H1 (cell line): ENCODE measurements at regions not wholly inside any gene's neighbourhood (a gene's known extent, or its start where the extent isn't known, plus 50 kb on each side); places are given as distances from the start of the nearest gene placed in this dataset.
"Not testable (repeated sequence)": the region's sequence is repeated elsewhere in the genome, so short reads cannot be mapped to it uniquely, and the experiment has no call there.

Experiments
- CTCF ChIA-PET: fragments of 300-600 bp; sonication (Branson Sonifier 250); formaldehyde crosslinking; loops from one replicate; lab custom pipeline; 2021; ENCODE audit not compliant: partially characterized antibody; lab: Charles Lee
- POLR2A ChIA-PET: fragments of 300-600 bp; sonication (Branson Sonifier 250); formaldehyde crosslinking; loops from one replicate; lab custom pipeline; 2021; ENCODE audit warnings: inconsistent platforms; ENCODE audit not compliant: partially characterized antibody; lab: Charles Lee
- DNase-seq, 2 experiments: peaks; one replicate each; pipeline versions ENCODE4 v3.0.0 to v3.0.0-alpha.2; 2010 to 2022; ENCODE audit warnings: low spot score in 2 of 2, low read depth in 1 of 2, mixed read lengths in 1 of 2
- FAIRE-seq: peaks from 2 replicates; lab custom pipeline; 2011; peaks lifted over from hg19 to GRCh38; lab: Jason Lieb, UNC
- H2AFZ ChIP-seq: 2 replicates; pipeline ENCODE4 v1.8.1; 2012; ENCODE audit warnings: low read length, inconsistent platforms
- H2AK5ac ChIP-seq: 2 replicates; pipeline ENCODE4 v1.6.1; 2013; ENCODE audit warnings: low read depth, low read length
- H2BK120ac ChIP-seq: replicated peaks from 2 replicates; pipeline ENCODE3; 2013; ENCODE audit warnings: low read depth, low read length, inconsistent platforms
- H2BK12ac ChIP-seq: 2 replicates; pipeline ENCODE4 v1.6.1; 2013; ENCODE audit warnings: low read depth, low read length
- H2BK15ac ChIP-seq: 2 replicates; pipeline ENCODE4 v1.6.1; 2013; ENCODE audit warnings: low read length
- H2BK20ac ChIP-seq: 2 replicates; pipeline ENCODE4 v1.6.1; 2013; ENCODE audit warnings: low read length
- H2BK5ac ChIP-seq: 2 replicates; pipeline ENCODE4 v1.6.1; 2013; ENCODE audit warnings: low read depth, low read length
- H3K14ac ChIP-seq: 2 replicates; pipeline ENCODE4 v1.6.1; 2013; ENCODE audit warnings: inconsistent platforms; ENCODE audit not compliant: insufficient read length
- H3K18ac ChIP-seq: 2 replicates; pipeline ENCODE4 v1.6.1; 2013; ENCODE audit warnings: low read length; ENCODE audit errors: extremely low read depth
- H3K23ac ChIP-seq: 2 replicates; pipeline ENCODE4 v1.6.1; 2013; ENCODE audit warnings: inconsistent platforms; ENCODE audit not compliant: insufficient read length
- H3K23me2 ChIP-seq: 2 replicates; pipeline ENCODE4 v1.6.1; 2013; ENCODE audit warnings: low read depth, low read length
- H3K27ac ChIP-seq: 2 replicates; pipeline ENCODE4 v1.6.1; 2011; ENCODE audit warnings: low read depth, low read length, inconsistent platforms
- H3K27me3 ChIP-seq, 4 experiments: replicated peaks in 1 of 4; 1 replicate in 1 of 4; 2 replicates in 3 of 4; pipeline versions ENCODE4 v1.6.1 to v1.8.1; 2011 to 2013; ENCODE audit warnings: low read length in 3 of 4, mild to moderate bottlenecking in 3 of 4, inconsistent platforms in 2 of 4, mixed read lengths in 2 of 4, moderate library complexity in 1 of 4; ENCODE audit not compliant: control insufficient read depth in 3 of 4, insufficient read depth in 3 of 4; ENCODE audit errors: extremely low read depth in 1 of 4
- H3K36me3 ChIP-seq, 4 experiments: 2 replicates each; pipeline versions ENCODE4 v1.6.1 to v1.8.1; 2011 to 2013; ENCODE audit warnings: mild to moderate bottlenecking in 4 of 4, low read length in 3 of 4, moderate library complexity in 2 of 4, control low read depth in 1 of 4, inconsistent platforms in 1 of 4; ENCODE audit not compliant: insufficient read depth in 4 of 4, control insufficient read depth in 2 of 4
- H3K4ac ChIP-seq: replicated peaks from 2 replicates; pipeline ENCODE3; 2013; ENCODE audit warnings: low read length, low read depth, mixed read lengths, inconsistent platforms; ENCODE audit not compliant: insufficient read length
- H3K4me1 ChIP-seq, 4 experiments: replicated peaks in 1 of 4; 1 replicate in 1 of 4; 2 replicates in 3 of 4; pipeline versions ENCODE4 v1.6.1 to v1.8.1; 2011 to 2013; ENCODE audit warnings: low read length in 3 of 4, inconsistent platforms in 2 of 4, mixed read lengths in 1 of 4; ENCODE audit not compliant: insufficient read depth in 4 of 4, control insufficient read depth in 3 of 4
- H3K4me2 ChIP-seq, 2 experiments: 2 replicates each; pipeline versions ENCODE4 v1.6.1 to v1.8.1; 2011 to 2013; ENCODE audit warnings: low read depth in 2 of 2, low read length in 2 of 2, control low read depth in 1 of 2, inconsistent platforms in 1 of 2, mild to moderate bottlenecking in 1 of 2; ENCODE audit not compliant: insufficient read depth in 1 of 2
- H3K4me3 ChIP-seq, 4 experiments: fragments of 200-600, 300-600 bp in 1 of 4; sonication (generic), shearing (Covaris generic), sonication (Bioruptor Twin) in 1 of 4; 2 replicates each; pipeline versions ENCODE4 v1.5.1 to v1.8.1; 2011 to 2016; ENCODE audit warnings: low read length in 4 of 4, low read depth in 3 of 4, control low read depth in 2 of 4, inconsistent platforms in 2 of 4, mild to moderate bottlenecking in 2 of 4, mixed read lengths in 1 of 4, moderate library complexity in 1 of 4; ENCODE audit not compliant: insufficient read depth in 2 of 4; ENCODE audit errors: extremely low read depth in 1 of 4
- H3K56ac ChIP-seq: replicated peaks from 2 replicates; pipeline ENCODE3; 2013; ENCODE audit warnings: low read depth, mild to moderate bottlenecking, mixed read lengths, low read length, inconsistent platforms; ENCODE audit not compliant: insufficient read length
- H3K79me1 ChIP-seq: 2 replicates; pipeline ENCODE4 v1.6.1; 2013; ENCODE audit warnings: low read depth, low read length, control low read depth
- H3K79me2 ChIP-seq, 2 experiments: 2 replicates each; pipeline versions ENCODE4 v1.6.1 to v1.8.1; 2012 to 2013; ENCODE audit warnings: low read length in 2 of 2, mild to moderate bottlenecking in 2 of 2, inconsistent platforms in 1 of 2; ENCODE audit not compliant: insufficient read depth in 2 of 2, control insufficient read depth in 1 of 2
- H3K9ac ChIP-seq, 4 experiments: replicated peaks in 1 of 4; 1 replicate in 1 of 4; 2 replicates in 3 of 4; pipeline versions ENCODE4 v1.6.1 to v1.8.1; 2011 to 2013; ENCODE audit warnings: low read depth in 3 of 4, low read length in 3 of 4, control low read depth in 2 of 4, mild to moderate bottlenecking in 2 of 4, moderate library complexity in 2 of 4, inconsistent platforms in 1 of 4; ENCODE audit errors: extremely low read depth in 1 of 4
- H3K9me3 ChIP-seq, 2 experiments: 2 replicates each; pipeline versions ENCODE4 v1.6.1 to v1.8.1; 2012 to 2013; ENCODE audit warnings: mild to moderate bottlenecking in 2 of 2, moderate library complexity in 2 of 2, control low read depth in 1 of 2, inconsistent platforms in 1 of 2, low read depth in 1 of 2, low read length in 1 of 2, mixed read lengths in 1 of 2; ENCODE audit not compliant: insufficient read depth in 2 of 2
- H4K20me1 ChIP-seq, 2 experiments: replicated peaks in 1 of 2; 2 replicates each; pipeline versions ENCODE3 to v1.8.1; 2011 to 2013; ENCODE audit warnings: inconsistent platforms in 2 of 2, low read length in 2 of 2, mild to moderate bottlenecking in 1 of 2; ENCODE audit not compliant: insufficient read depth in 2 of 2, control insufficient read depth in 1 of 2
- H4K5ac ChIP-seq: 2 replicates; pipeline ENCODE4 v1.6.1; 2013; ENCODE audit warnings: low read length, low read depth, mixed read lengths, inconsistent platforms; ENCODE audit not compliant: insufficient read length
- H4K8ac ChIP-seq: 2 replicates; pipeline ENCODE4 v1.8.0; 2013; ENCODE audit warnings: mild to moderate bottlenecking, moderate library complexity, low read length, inconsistent platforms; ENCODE audit not compliant: insufficient read depth; ENCODE audit errors: extremely low read depth
- H4K91ac ChIP-seq: replicated peaks from 2 replicates; pipeline ENCODE3; 2013; ENCODE audit warnings: low read length, mixed read lengths, inconsistent platforms; ENCODE audit not compliant: insufficient read length
- WGBS, 2 experiments: shearing (Covaris generic) in 1 of 2; methylation state at CpG; one replicate each; pipeline versions ENCODE4 v1.1.6 to v1.1.7; 2013 to 2015; ENCODE audit warnings: low lambda C conversion rate in 2 of 2, mixed read lengths in 2 of 2, inconsistent platforms in 1 of 2, low coverage in 1 of 2, missing lambda C conversion rate in 1 of 2; ENCODE audit not compliant: insufficient replicate concordance in 2 of 2, insufficient coverage in 1 of 2, insufficient read length in 1 of 2; ENCODE audit errors: extremely low coverage in 1 of 2, missing lambda C conversion rate in 1 of 2; 5-methylcytosine and 5-hydroxymethylcytosine counted together

DNA sequence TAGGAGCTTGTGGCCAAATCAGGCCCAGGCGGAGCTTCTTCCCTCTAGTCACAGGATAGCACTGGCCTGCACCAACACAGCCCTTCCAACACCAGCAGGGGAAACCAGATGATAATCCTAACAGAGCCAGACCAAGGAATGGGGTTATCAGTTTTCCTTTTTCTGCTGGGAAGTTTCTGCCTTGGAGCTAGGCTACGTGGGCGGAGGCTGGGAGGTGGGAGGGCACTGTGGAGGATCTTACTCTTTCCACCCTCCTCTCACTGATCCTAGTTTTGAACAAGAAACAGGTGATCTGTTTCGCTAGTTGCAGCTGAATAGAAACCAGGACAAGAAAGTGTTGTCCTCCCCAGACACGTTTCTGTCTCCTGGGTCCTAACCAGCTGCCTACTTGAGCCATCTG lies 1687.3 kb upstream of the DEFB115 start:
- H2BK120ac ChIP-seq, H2BK15ac ChIP-seq, H3K14ac ChIP-seq, H3K56ac ChIP-seq, H3K4me3 ChIP-seq, H3K9ac ChIP-seq, H3K23ac ChIP-seq, H2BK5ac ChIP-seq, H3K4me2 ChIP-seq, H2BK20ac ChIP-seq, H3K18ac ChIP-seq, H4K91ac ChIP-seq, H4K8ac ChIP-seq, H3K23me2 ChIP-seq, H3K27ac ChIP-seq, H3K4ac ChIP-seq, H4K20me1 ChIP-seq, H3K27me3 ChIP-seq, FAIRE-seq, H3K79me2 ChIP-seq, DNase-seq, H4K5ac ChIP-seq, H2AFZ ChIP-seq, H3K36me3 ChIP-seq, POLR2A ChIA-PET, H2AK5ac ChIP-seq, H3K79me1 ChIP-seq, H3K4me1 ChIP-seq, CTCF ChIA-PET, H2BK12ac ChIP-seq: not testable (repeated sequence)
- WGBS, 2 experiments, result 92% methylated on average over 3 of the region's 5 CpGs; no CpG with 5 or more reads in 1 of the 2 experiments
- H3K9me3 ChIP-seq, result peaks cover 11 to 54% of the 10 kb centered on the region in 2 experiments; a peak in 3 of 4 replicates

- H4K8ac ChIP-seq, CTCF ChIA-PET, H3K27ac ChIP-seq, H2BK20ac ChIP-seq, H3K79me2 ChIP-seq, H2BK5ac ChIP-seq, H2AFZ ChIP-seq, H3K4me1 ChIP-seq, H3K27me3 ChIP-seq, H2BK12ac ChIP-seq, H3K79me1 ChIP-seq, DNase-seq, H4K5ac ChIP-seq, H3K4me2 ChIP-seq, H3K14ac ChIP-seq, H3K56ac ChIP-seq, POLR2A ChIA-PET, H3K36me3 ChIP-seq, H2BK120ac ChIP-seq, H3K23me2 ChIP-seq, FAIRE-seq, H2BK15ac ChIP-seq, H3K9me3 ChIP-seq, H2AK5ac ChIP-seq, H4K20me1 ChIP-seq, H3K4me3 ChIP-seq, H3K4ac ChIP-seq, H3K9ac ChIP-seq, H4K91ac ChIP-seq, H3K23ac ChIP-seq, H3K18ac ChIP-seq: not testable (repeated sequence)
- WGBS, 2 experiments, result 71% methylated on average over 2 of the region's 2 CpGs; no CpG with 5 or more reads in 1 of the 2 experiments
Measured at GRCh38 chr20:29589530-29589929, 1667.9 kb upstream of the DEFB115 start.
